Stimulated activated CD4-positive, alpha-beta T cell treated with anti-CD3 and anti-CD28 coated beads, Interleukin-15, amount 100 ng/mL, for 1 hour (primary cell): ENCODE measurements at regions not wholly inside any gene's neighbourhood (a gene's known extent, or its start where the extent isn't known, plus 50 kb on each side); places are given as distances from the start of the nearest gene placed in this dataset.
"Not testable (repeated sequence)": the region's sequence is repeated elsewhere in the genome, so short reads cannot be mapped to it uniquely, and the experiment has no call there.

Experiments
- DNase-seq, 2 donors: peaks; one replicate each; pipeline ENCODE4 v3.0.0-alpha.2; 2020; ENCODE audit warnings: low read depth in 1 of 2, low spot score in 1 of 2

DNA sequence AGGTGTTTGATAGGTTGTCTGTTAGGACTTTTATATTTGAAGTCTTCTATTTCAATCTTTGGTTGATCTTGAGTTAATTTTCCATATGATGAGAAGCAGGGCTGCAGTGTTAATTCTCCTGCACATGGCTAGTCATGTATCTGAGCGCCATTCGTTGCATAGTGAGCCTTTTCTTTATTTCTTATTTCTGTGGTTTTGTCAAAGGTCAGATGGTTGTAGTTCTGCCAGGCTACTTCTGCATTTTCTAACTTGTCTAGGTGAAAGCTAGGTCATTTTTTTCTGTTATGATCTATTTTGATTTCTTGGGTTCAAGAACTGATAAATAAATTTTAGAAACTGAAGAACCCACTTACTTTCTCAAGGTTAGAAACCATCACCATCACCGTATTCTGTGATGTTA is 56.7 kb downstream of the CCDC74A start:
- DNase-seq: no peak

DNA sequence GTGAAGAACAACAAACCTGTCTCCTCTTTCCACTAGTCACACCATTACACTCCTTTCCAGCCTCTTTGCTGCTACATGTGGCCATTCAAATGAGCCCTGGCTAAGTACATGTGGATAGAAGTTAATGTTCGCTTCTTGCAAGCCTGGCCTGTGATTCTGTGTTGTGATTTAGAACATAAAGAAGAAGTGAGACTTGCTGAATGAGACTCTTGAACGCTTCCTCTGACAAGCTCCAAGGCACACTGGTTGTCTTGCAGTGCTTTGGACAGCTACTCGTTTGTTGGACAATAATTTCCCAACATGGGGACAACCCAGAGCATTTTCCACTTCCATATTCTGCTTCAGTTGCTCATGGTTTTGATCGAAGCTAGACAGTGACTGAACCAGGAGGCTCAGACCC is 57.3 kb downstream of the CCDC74A start:
- no peak for DNase-seq

DNA sequence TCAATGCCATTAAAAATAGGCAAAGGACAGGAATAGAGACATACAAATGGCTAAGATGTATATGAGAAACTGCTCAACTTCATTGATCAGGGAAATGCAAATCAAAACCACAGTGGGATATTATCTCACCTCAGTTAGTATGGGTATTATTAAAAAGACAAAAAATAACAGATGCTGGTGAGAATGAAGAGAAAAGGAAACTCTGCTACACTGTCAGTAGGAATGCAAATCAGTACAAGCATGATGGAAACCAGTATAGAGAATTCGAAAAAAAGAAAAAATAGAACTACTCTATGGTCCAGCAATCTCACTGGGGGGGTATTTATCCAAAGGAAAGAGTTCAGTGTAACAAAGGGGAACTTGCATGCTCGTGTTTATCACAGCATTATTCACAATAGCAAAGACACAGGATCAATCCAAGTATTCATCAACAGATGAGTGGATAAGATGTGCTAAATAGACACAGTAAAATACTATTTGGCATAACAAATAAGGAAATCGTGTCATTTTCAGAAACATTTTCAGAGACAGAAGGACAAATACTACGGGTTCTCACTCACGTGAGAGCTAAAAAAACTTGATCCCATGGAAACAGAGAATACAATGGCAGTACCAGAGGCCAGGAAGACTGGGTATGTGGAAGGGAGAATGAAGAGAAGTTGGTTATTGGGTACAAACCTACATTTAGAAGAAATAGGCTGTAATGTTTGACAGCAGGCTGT is 60.6 kb downstream of the CCDC74A start:
- DNase-seq: no peak

DNA sequence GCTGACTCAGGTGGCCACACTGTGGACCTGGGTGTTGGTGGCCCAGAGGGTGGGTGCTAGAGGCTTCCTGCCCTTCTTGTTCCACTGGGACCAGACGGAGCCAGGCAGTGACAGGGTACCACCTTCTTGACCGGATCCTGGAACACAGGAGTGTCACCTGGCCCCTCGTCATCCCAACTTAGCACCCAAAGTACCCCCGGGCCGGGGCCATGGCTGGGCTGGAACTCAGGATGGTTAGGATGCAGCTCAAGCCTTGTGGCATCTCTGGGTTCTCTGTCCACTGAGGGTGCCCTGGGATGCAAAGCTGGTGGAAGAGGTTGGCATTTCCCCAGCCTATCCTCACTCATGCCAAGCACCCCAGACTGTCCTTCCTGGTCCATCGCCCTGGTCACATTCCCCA is 61.4 kb downstream of the CCDC74A start:
- not testable (repeated sequence) for DNase-seq

DNA sequence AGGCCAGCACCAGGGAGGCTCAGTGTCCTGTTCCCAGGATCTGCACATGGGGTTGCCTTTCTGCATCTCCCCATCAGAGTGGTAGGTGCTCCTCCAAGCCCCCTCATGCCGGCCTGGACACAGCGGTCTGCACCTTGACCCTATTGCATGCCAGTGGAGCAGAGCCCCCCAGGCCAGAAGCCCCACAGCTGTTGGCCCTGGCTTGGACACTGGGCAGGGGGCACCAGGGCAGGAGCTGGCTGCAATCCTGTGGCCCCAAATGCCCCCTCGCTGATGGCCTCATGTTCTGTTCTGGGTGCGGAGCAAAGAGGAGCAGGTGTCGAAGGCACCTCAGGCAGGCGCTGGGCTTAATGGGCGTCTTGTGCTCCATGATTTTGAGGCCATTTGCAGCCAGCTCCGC is 62.7 kb downstream of the CCDC74A start:
- no peak for DNase-seq

DNA sequence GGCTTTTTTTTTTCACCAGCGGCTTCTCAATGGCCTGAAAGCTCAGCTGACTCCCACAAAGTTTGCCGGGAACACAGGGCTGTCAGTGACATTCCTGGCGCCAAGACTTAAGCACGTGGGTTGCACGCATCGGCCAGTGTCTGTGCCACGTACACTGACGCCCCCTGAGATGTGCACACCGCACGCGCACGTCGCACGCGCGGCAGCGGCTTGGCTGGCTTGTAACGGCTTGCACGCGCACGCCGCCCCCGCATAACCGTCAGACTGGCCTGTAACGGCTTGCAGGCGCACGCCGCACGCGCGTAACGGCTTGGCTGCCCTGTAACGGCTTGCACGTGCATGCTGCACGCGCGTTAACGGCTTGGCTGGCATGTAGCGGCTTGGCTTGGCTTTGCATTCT is 63.2 kb downstream of the CCDC74A start:
- no peak for DNase-seq

DNA sequence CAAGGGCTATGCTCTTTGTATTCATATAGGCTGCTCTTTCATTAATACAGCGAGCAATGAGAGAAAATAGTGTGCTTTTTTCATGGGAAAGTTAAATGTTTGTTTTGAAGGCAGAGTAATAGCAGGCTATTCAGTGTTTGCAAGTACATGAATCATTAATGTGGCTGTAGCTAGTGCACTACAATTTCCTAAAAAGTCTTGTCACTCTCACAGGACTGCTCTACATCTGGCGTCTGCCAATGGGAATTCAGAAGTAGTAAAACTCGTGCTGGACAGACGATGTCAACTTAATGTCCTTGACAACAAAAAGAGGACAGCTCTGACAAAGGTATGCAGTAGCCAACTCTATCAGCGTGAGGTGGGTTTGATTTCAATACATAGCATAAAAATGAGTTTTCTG is 68.9 kb downstream of the CCDC74A start:
- not testable (repeated sequence) for DNase-seq

DNA sequence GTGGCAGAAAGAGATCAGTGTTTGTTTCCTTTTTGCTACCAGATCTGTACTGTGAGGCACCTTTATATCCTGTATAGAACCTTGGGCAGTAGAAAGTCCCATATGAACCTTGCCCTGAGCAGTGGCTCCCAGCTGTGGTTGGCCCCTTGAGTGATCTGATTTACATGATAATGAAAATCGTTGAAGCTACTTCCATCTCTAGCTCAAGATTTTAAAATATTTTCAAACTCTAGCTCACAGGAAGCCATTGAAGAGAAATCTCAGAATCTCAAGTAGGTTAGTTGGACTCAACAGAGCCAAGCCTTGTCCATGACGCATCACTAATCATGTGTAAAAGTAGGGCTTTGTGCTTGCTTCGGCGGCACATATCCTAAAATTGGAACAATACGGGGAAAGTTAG is 74.8 kb downstream of the CCDC74A start:
- DNase-seq: not testable (repeated sequence)

DNA sequence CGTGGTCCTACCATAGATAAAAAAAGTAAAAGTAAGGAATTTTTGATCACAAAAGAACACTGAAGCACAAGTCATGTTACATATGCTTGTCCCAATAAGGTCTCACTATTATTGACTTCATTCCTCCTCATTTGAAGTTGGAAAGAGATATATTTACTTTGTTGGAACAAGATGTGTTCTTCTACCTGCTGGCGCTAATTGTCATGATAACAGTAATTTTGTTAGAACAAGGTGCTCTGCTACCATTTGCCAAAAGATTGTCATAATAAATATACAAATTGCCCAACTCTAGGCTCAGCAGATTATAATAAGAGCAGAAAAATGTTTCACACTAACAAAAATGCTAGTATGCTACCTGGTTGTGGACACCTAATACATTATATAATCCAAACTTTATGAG is 77.0 kb downstream of the CCDC74A start:
- DNase-seq: not testable (repeated sequence)

DNA sequence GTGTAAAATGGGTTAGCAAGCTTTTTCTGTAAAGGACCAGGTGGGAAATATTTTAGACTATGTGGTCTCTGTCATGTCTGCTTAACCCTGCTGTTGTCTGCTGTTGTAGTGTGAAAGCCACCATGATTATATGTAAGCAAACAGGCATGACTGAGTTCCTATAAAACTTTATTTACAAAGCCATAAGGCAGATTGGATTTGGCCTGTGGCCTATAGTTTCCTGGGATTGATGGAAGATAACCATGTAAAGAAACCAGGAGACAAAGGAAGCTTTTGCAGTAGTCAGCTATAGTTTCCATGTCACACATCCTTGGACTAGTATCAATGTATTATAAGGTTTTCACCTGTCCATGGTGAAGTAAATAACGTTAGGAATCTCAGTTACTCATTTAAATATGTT is 78.7 kb downstream of the CCDC74A start:
- not testable (repeated sequence) for DNase-seq

DNA sequence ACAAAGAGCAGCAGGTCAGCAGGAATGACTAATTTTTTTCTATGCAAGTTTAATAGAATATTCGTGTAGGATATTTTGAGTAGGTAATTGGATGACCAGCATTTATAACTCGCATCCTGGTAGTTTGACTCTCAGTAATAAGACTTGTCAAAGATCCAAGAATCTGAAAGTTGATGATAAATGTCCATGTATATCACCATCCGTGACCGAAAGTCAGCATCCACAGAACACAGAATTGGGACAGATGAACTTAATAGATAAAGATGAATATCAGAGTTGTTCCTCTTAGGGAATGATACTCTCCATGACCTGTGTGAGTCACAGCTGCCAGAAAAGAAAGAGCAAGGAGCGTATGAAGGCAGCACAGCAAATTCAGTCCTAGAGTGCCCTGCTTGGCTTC is 79.4 kb downstream of the CCDC74A start:
- DNase-seq: not testable (repeated sequence)

DNA sequence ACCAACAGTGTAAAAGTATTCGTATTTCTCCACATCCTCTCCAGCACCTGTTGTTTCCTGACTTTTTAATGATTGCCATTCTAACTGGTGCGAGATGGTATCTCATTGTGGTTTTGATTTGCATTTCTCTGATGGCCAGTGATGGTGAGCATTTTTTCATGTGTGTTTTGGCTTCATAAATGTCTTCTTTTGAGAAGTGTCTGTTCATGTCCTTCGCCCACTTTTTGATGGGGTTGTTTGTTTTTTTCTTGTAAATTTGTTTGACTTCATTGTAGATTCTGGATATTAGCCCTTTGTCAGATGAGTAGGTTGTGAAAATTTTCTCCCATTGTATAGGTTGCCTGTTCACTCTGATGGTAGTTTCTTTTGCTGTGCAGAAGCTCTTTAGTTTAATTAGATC is 86.9 kb downstream of the CCDC74A start:
- DNase-seq: not testable (repeated sequence)

DNA sequence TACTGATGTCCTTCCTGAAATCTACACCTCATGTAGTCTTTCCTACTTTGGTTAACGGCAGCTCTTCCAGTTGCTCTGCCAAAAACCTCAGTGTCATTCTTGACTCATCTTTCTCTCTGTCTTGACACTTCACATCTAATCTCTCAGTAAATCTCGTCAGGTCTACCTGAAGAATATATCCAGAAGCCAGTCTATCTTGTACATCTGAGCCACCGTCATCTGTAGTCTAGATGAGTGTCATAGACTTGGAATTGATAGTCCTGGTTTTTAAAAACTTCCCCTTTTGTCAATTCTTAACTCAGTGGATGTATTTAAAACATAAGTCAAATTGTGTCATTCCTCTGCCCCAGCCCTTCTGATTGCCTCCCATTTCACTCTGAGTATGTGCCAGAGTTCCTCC is 90.6 kb downstream of the CCDC74A start:
- DNase-seq: not testable (repeated sequence)

DNA sequence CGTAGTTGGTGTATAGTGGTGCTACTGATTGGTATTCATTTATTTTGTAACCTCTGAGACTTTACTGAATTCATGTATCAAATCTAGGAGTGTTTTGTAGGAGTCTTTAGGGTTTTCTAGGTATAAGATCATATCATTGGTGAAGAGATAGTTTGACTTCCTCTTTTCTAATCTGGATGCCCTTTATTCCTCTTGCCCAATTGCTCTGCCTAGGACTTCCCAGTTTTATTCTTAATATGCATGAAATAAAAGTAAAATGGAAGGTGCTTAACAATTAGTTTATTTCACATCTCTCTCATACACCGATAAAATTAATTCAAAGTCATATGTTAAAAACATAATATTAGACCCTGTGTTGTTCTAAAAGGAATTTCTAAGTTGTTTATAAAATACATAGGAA is 95.2 kb downstream of the CCDC74A start:
- DNase-seq: not testable (repeated sequence)

DNA sequence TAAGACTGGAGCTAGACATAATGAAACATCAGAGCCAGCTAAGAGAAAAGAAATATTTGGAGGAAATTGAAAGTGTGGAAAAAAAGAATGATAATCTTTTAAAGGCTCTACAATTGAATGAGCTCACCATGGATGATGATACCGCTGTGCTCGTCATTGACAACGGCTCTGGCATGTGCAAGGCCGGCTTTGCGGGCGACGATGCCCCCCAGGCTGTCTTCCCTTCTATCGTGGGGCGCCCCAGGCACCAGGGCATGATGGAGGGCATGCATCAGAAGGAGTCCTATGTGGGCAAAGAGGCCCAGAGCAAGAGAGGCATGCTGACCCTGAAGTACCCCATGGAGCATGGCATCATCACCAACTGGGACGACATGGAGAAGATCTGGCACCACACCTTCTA is 98.3 kb downstream of the CCDC74A start:
- not testable (repeated sequence) for DNase-seq

DNA sequence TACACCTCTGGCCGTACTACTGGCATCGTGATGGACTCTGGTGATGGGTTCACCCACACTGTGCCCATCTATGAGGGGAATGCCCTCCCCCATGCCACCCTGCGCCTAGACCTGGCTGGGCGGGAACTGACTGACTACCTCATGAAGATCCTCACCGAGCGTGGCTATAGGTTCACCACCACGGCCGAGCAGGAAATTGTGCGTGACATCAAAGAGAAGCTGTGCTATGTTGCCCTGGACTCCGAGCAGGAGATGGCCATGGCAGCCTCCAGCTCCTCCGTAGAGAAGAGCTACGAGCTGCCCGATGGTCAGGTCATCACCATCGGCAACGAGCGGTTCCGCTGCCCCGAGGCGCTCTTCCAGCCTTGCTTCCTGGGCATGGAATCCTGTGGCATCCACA is 98.9 kb downstream of the CCDC74A start:
- DNase-seq: not testable (repeated sequence)

DNA sequence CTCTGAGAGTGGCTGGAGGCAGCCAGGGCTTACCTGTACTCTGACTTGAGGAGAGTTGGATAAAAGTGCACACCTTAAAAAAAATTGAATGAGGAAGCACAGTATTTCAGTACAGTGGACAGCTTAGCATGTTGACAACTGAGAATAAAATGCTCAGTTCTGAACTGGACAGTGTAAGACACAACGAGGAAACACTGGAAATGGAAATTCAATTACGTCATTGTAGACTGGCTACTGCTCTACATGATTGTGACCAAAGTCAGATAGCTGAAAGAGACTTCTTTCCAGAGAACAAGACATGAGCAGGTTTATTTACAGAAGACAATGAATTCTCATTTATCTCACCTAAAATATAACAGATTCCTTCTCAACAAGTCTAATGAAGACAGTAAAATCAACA is 100.1 kb downstream of the CCDC74A start:
- not testable (repeated sequence) for DNase-seq

DNA sequence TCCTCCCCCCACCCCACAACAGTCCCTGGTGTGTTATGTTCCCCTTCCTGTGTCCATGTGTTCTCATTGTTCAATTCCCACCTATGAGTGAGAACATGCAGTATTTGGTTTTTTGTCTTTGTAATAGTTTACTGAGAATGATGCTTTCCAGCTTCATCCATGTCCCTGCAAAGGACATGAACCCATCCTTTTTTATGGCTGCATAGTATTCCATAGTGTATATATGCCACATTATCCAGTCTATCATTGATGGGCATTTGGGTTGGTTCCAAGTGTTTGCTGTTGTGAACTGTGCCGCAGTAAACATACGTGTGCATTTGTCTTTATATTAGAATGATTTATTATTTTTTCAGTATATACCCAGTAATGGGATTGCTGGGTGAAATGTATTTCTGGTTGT is 104.0 kb downstream of the CCDC74A start:
- not testable (repeated sequence) for DNase-seq

DNA sequence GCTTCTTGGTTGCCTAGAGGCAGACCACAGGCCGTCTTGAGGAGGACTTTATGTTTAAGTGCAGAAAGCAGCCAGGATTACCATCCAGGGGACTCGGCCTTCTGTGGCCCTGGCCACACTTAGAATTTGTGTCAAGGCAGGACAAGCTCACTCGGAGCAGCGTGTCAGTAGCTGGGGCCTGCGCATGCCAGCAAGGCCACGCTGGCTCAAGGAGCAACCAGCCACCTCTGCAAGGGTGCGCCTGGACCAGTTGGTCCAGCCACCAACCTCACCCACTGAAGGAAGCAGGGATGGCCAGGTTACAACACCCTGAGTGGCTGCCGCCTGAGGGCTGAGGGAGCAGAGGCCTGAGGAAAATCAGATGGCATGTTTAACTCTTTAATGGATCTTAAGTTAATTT is 105.7 kb downstream of the CCDC74A start:
- not testable (repeated sequence) for DNase-seq

DNA sequence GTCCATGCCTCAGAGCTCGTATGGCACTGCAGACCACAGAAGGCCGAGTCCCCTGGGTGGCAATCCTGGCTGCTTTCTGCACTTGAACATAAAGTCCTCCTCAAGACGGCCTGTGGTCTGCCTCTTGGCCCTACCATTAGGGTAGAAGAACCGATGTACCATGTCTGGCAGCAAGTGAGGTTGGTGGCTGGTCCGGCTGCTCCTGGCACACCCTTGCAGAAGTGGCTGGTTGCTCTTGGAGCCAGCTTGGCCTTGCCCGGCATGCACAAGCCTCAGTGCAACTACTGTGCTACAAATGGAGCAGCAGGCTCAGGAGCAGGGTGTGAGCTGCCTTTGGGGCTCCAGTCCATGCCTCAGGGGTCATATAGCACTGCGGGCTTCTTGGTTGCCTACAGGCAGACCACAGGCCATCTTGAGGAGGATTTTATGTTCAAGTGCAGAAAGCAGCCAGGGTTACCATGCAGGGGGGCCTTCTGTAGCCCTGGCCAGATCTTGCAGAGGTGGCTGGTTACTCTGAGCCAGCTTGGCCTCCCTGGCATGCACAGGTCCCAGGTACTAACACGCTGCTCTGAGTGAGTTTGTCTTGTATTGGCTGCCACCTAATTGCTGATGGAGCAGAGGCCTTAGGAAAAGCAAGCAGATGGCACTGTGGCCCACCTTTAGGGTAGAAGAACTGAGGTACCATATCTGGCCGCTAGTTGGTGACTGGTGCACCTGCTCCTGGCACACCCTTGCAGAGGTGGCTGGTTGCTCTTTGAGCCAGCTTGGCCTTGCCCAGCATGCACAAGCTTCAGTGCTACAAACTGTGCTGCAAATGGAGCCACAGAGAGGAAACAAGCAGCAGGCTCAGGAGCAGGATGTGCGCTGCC is 106.4 kb downstream of the CCDC74A start:
- not testable (repeated sequence) for DNase-seq

DNA sequence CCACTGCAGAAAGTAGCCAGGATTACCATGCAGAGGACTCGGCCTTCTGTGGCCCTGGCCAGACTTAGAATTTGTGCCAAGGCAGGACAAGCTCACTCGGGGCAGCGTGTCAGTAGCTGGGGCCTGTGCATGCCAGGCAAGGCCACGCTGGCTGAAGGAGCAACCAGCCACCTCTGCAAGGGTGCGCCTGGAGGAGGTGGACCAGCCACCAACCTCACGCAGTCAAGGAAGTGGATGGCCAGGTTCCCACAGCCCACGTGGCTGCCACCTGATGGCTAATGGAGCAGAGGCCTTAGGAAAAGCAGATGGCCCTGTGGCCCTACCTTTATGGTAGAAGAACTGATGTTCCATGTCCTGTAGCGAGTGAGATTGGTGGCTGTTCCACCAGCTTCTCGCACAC is 107.9 kb downstream of the CCDC74A start:
- no peak for DNase-seq

DNA sequence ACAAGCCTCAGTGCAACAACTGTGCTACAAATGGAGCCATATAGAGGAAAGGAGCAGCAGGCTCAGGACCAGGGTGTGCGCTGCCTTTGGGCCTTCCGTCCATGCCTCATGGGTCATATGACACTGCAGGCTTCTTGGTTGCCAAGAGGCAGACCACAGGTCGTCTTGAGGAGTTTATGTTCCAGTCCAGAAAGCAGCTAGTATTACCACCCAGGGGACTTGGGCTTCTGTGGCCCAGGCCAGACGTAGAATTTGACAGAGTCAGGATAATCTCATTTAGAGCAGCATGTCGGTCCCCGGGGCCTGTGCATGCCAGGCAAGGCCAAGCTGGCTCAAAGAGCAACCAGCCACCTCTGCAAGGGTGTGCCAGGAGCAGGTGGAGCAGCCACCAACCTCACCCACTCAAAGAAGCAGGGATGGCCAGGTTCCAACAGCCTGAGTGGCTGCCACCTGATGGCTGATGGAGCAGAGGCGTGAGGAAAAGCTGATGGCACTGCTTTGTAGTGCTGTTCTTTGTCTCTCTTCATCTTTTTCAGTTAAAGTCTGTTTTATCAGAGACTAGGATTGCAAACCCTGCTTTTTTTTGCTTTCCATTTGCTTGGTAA is 109.1 kb downstream of the CCDC74A start:
- DNase-seq: not testable (repeated sequence)
